HG02840 (cell line): ENCODE measurements at regions not wholly inside any gene's neighbourhood (a gene's known extent, or its start where the extent isn't known, plus 50 kb on each side); places are given as distances from the start of the nearest gene placed in this dataset.

ENCODE experiments used
- ATAC-seq: cut with Tn5 transposase; IDR thresholded peaks from one replicate; pipeline ENCODE4 v1.9.1; 2021; ENCODE audit warnings: mild to moderate bottlenecking, moderate library complexity, moderate number of reproducible peaks; ENCODE audit not compliant: unreplicated experiment, low FRiP score

- ATAC-seq, result no peak
Measured at GRCh38 chr2:37832590-37833197, 92.4 kb upstream of the RMDN2 start.

GRCh38 chr2:37833423-37833822 is 91.7 kb upstream of the RMDN2 start:
- ATAC-seq, result no peak

GRCh38 chr2:37836270-37836669 is 88.8 kb upstream of the RMDN2 start:
- ATAC-seq, result no peak

- no peak for ATAC-seq
Measured at GRCh38 chr2:37836711-37837110, 88.4 kb upstream of the RMDN2 start.

- ATAC-seq, result no peak
Measured at GRCh38 chr2:37837628-37838328, 87.3 kb upstream of the RMDN2 start.

- no peak for ATAC-seq
Measured at GRCh38 chr2:37838541-37839167, 86.4 kb upstream of the RMDN2 start.

GRCh38 chr2:37839991-37840390 is 85.1 kb upstream of the RMDN2 start:
- ATAC-seq, result no peak

- ATAC-seq, result no peak
Measured at GRCh38 chr2:37842732-37843440, 82.2 kb upstream of the RMDN2 start.

- no peak for ATAC-seq
Measured at GRCh38 chr2:37843556-37843955, 81.5 kb upstream of the RMDN2 start.

GRCh38 chr2:37846207-37846606 is 78.9 kb upstream of the RMDN2 start:
- ATAC-seq, result no peak

- ATAC-seq, result no peak
Measured at GRCh38 chr2:37847792-37848191, 77.3 kb upstream of the RMDN2 start.

GRCh38 chr2:37848451-37848850 is 76.6 kb upstream of the RMDN2 start:
- ATAC-seq, result no peak

- ATAC-seq, result no peak
Measured at GRCh38 chr2:37849911-37850310, 75.2 kb upstream of the RMDN2 start.

- peak; percentile 28 for ATAC-seq
Measured at GRCh38 chr2:37851428-37851827, 73.7 kb upstream of the RMDN2 start.

GRCh38 chr2:37851828-37852584 is 73.1 kb upstream of the RMDN2 start:
- ATAC-seq, result peak; percentile 51

GRCh38 chr2:37852585-37853014 is 72.5 kb upstream of the RMDN2 start:
- no peak for ATAC-seq

- no peak for ATAC-seq
Measured at GRCh38 chr2:37854676-37855282, 70.3 kb upstream of the RMDN2 start.

GRCh38 chr2:37855283-37856041 is 69.6 kb upstream of the RMDN2 start:
- no peak for ATAC-seq

- ATAC-seq, result no peak
Measured at GRCh38 chr2:37856101-37856751, 68.9 kb upstream of the RMDN2 start.
